ENCODE measurements at regions not wholly inside any gene's neighbourhood (a gene's known extent, or its start where the extent isn't known, plus 50 kb on each side); places are given as distances from the start of the nearest gene placed in this dataset.

GRCh38 chr3:124611520-124611919 lies 118.7 kb upstream of the UMPS start:
- TF ChIP-seq CTCF (IDR thresholded peaks at IDR 0.05), result no peak
- TF ChIP-seq POLR2AphosphoS5 (IDR thresholded peaks at IDR 0.05), result no peak
